IMR-90 (cell line): ENCODE measurements at regions not wholly inside any gene's neighbourhood (a gene's known extent, or its start where the extent isn't known, plus 50 kb on each side); places are given as distances from the start of the nearest gene placed in this dataset.

Experiments used
- ATAC-seq: fragments of 200-7000 bp; cut with Tn5 transposase; 2 replicates; pipeline ENCODE4 v1.9.1; 2020; ENCODE audit warnings: low read depth, mild to moderate bottlenecking, moderate library complexity
- BruUV-seq: library from RNA; stranded (reverse); fragments of 400-500 nt; replicated peaks from 2 replicates; lab custom pipeline; 2021; lab: Mats Ljungman, UMichigan
- CTCF ChIA-PET: fragments of 300-600 bp; formaldehyde crosslinking; extraction: SDS; loops from one replicate; lab custom pipeline; 2021; ENCODE audit warnings: antibody characterized with exemption; lab: Yijun Ruan, JAX
- POLR2A ChIA-PET: fragments of 300-600 bp; sonication (Branson Sonifier 250); formaldehyde crosslinking; loops from one replicate; lab custom pipeline; 2022; ENCODE audit warnings: antibody characterized with exemption; ENCODE audit not compliant: unreplicated experiment; lab: Charles Lee
- DNase-seq: peaks from one replicate; pipeline ENCODE4 v3.0.0; 2013
- H2AFZ ChIP-seq: replicated peaks from 2 replicates; pipeline ENCODE3; 2013; ENCODE audit warnings: low read length, mild to moderate bottlenecking; ENCODE audit not compliant: poor library complexity
- H2AK5ac ChIP-seq: 2 replicates; pipeline ENCODE4 v1.6.1; 2013; ENCODE audit warnings: low read depth, low read length, inconsistent platforms
- H2AK9ac ChIP-seq: replicated peaks from 2 replicates; pipeline ENCODE3; 2013; ENCODE audit warnings: mild to moderate bottlenecking, low read depth, low read length, moderate library complexity; ENCODE audit not compliant: poor library complexity
- H2BK120ac ChIP-seq: 2 replicates; pipeline ENCODE4 v1.6.1; 2013; ENCODE audit warnings: low read depth, low read length, inconsistent platforms
- H2BK15ac ChIP-seq: 3 replicates; pipeline ENCODE4 v1.6.1; 2013; ENCODE audit warnings: low read depth, low read length, inconsistent platforms
- H2BK20ac ChIP-seq: 2 replicates; pipeline ENCODE4 v1.6.1; 2013; ENCODE audit warnings: low read depth, mild to moderate bottlenecking, inconsistent platforms, low read length, moderate library complexity
- H2BK5ac ChIP-seq: 2 replicates; pipeline ENCODE4 v1.6.1; 2013; ENCODE audit warnings: mild to moderate bottlenecking, low read depth, low read length, inconsistent platforms; ENCODE audit not compliant: poor library complexity, severe bottlenecking
- H3K14ac ChIP-seq: replicated peaks from 2 replicates; pipeline ENCODE4 v1.6.1; 2013; ENCODE audit warnings: low read depth, low read length, inconsistent platforms
- H3K18ac ChIP-seq: 2 replicates; pipeline ENCODE4 v1.6.1; 2013; ENCODE audit warnings: low read depth, low read length, control low read depth
- H3K23ac ChIP-seq: 2 replicates; pipeline ENCODE4 v1.6.1; 2013; ENCODE audit warnings: low read depth, low read length, inconsistent platforms
- H3K27ac ChIP-seq: 2 replicates; pipeline ENCODE4 v1.5.1; 2013; ENCODE audit warnings: mild to moderate bottlenecking, control low read depth, low read length; ENCODE audit not compliant: insufficient read depth
- H3K27me3 ChIP-seq: 2 replicates; pipeline ENCODE4 v1.6.1; 2013; ENCODE audit warnings: low read length; ENCODE audit not compliant: control insufficient read depth, insufficient read depth
- H3K36me3 ChIP-seq: 2 replicates; pipeline ENCODE4 v1.6.1; 2013; ENCODE audit warnings: low read length, mixed read lengths; ENCODE audit not compliant: control insufficient read depth, insufficient read depth
- H3K4ac ChIP-seq: 2 replicates; pipeline ENCODE4 v1.6.1; 2013; ENCODE audit warnings: low read depth, low read length, inconsistent platforms
- H3K4me1 ChIP-seq: 2 replicates; pipeline ENCODE4 v1.6.1; 2013; ENCODE audit warnings: low read length, mixed read lengths; ENCODE audit not compliant: control insufficient read depth, insufficient read depth
- H3K4me2 ChIP-seq: 2 replicates; pipeline ENCODE4 v1.6.1; 2013; ENCODE audit warnings: low read depth, mild to moderate bottlenecking, control low read depth, low read length, moderate library complexity
- H3K4me3 ChIP-seq: 2 replicates; pipeline ENCODE4 v1.5.1; 2013; ENCODE audit warnings: low read depth, mild to moderate bottlenecking, control low read depth, low read length, moderate library complexity; ENCODE audit not compliant: insufficient read depth
- H3K56ac ChIP-seq: 2 replicates; pipeline ENCODE4 v1.6.1; 2013; ENCODE audit warnings: low read length, inconsistent platforms; ENCODE audit not compliant: insufficient read depth; ENCODE audit errors: extremely low read depth
- H3K79me1 ChIP-seq, 2 experiments: 2 replicates each; pipeline ENCODE4 v1.6.1; 2013; ENCODE audit warnings: low read length in 2 of 2, inconsistent platforms in 1 of 2, low read depth in 1 of 2
- H3K9ac ChIP-seq: 2 replicates; pipeline ENCODE4 v1.6.1; 2013; ENCODE audit warnings: low read depth, low read length, control low read depth
- H3K9me1 ChIP-seq: 2 replicates; pipeline ENCODE4 v1.6.1; 2013; ENCODE audit warnings: low read length, inconsistent platforms; ENCODE audit not compliant: insufficient read depth
- H3K9me3 ChIP-seq: 2 replicates; pipeline ENCODE4 v1.6.1; 2013; ENCODE audit warnings: low read length; ENCODE audit not compliant: control insufficient read depth, insufficient read depth
- H4K20me1 ChIP-seq: 2 replicates; pipeline ENCODE4 v1.6.1; 2013; ENCODE audit warnings: low read length, inconsistent platforms; ENCODE audit not compliant: insufficient read depth
- H4K5ac ChIP-seq: 2 replicates; pipeline ENCODE4 v1.6.1; 2013; ENCODE audit warnings: mild to moderate bottlenecking, low read depth, low read length, control low read depth
- H4K8ac ChIP-seq, 2 experiments: 2 replicates each; pipeline ENCODE4 v1.6.1; 2013; ENCODE audit warnings: low read depth in 2 of 2, low read length in 2 of 2, control low read depth in 1 of 2, inconsistent platforms in 1 of 2
- H4K91ac ChIP-seq: 2 replicates; pipeline ENCODE4 v1.6.1; 2013; ENCODE audit warnings: low read depth, low read length, inconsistent platforms; ENCODE audit not compliant: insufficient read depth
- CEBPB ChIP-seq: IDR thresholded peaks from 2 replicates; pipeline ENCODE4 v1.6.1; 2012; ENCODE audit warnings: low read depth, low read length, improper control_type of control experiment
- CHD1 ChIP-seq: IDR thresholded peaks from 2 replicates; pipeline ENCODE4 v1.6.1; 2012; ENCODE audit warnings: low read depth, low read length, improper control_type of control experiment
- CTCF ChIP-seq: conservative IDR thresholded peaks from 2 replicates; pipeline ENCODE4 v1.5.1; 2012; ENCODE audit warnings: mild to moderate bottlenecking, low read depth, low read length, improper control_type of control experiment
- ELK1 ChIP-seq: fragments of 150-350 bp; IDR thresholded peaks from 2 replicates; pipeline ENCODE4 v1.6.1; 2016; ENCODE audit warnings: low read depth, mild to moderate bottlenecking, low read length, moderate library complexity, borderline replicate concordance
- MAZ ChIP-seq: IDR thresholded peaks from 2 replicates; pipeline ENCODE4 v1.6.1; 2012; ENCODE audit warnings: low read depth, mild to moderate bottlenecking, low read length, improper control_type of control experiment, moderate library complexity, borderline replicate concordance
- MXI1 ChIP-seq: IDR thresholded peaks from 2 replicates; pipeline ENCODE4 v1.6.1; 2012; ENCODE audit warnings: low read depth, mild to moderate bottlenecking, low read length, moderate library complexity, borderline replicate concordance
- POLR2A ChIP-seq: IDR thresholded peaks from 2 replicates; pipeline ENCODE4 v1.6.1; 2012; ENCODE audit warnings: mild to moderate bottlenecking, low read depth, low read length
- RAD21 ChIP-seq: IDR thresholded peaks from 2 replicates; pipeline ENCODE4 v1.6.1; 2012; ENCODE audit warnings: low read length, improper control_type of control experiment
- RCOR1 ChIP-seq: IDR thresholded peaks from 2 replicates; pipeline ENCODE4 v1.6.1; 2012; ENCODE audit warnings: mild to moderate bottlenecking, low read length, improper control_type of control experiment; ENCODE audit not compliant: insufficient replicate concordance
- RFX5 ChIP-seq: IDR thresholded peaks from 2 replicates; pipeline ENCODE4 v1.8.0; 2012; ENCODE audit warnings: low read depth, mild to moderate bottlenecking, low read length, moderate library complexity
- SMC3 ChIP-seq: fragments of 150-350 bp; IDR thresholded peaks from 2 replicates; pipeline ENCODE4 v1.6.1; 2016; ENCODE audit warnings: low read depth, mild to moderate bottlenecking, antibody characterized with exemption, low read length, moderate library complexity
- dilution Hi-C: fragments of 300-500 bp; cut with HindIII; formaldehyde crosslinking; loops from one replicate; pipeline ENCODE4 v1.14.3; 2018; ENCODE audit warnings: low sequenced_read_pairs; ENCODE audit not compliant: unreplicated experiment
- in situ Hi-C: fragments of 300-500 bp; cut with MboI; formaldehyde crosslinking; loops from 3 replicates; pipeline ENCODE4 v1.14.3; 2019; ENCODE audit warnings: low sequenced_read_pairs, inconsistent platforms, mixed read lengths
- intact Hi-C: fragments of 100-400 bp; cut with micrococcal nuclease; formaldehyde crosslinking; loops from 2 replicates; pipeline ENCODE4 v1.10.0; 2022

- Histone ChIP-seq H3K14ac (no peak overlapping the region), H3K23ac (no peak overlapping the region), H3K36me3 (no peaks in the 10 kb centered on the region), H3K4ac (no peak overlapping the region), H2AFZ (no peak overlapping the region), H2BK15ac (no peak overlapping the region), H2BK120ac (no peak overlapping the region), H3K9me3 (no peaks in the 10 kb centered on the region), H4K91ac (no peak overlapping the region), H2AK5ac (no peak overlapping the region), H2BK20ac (no peak overlapping the region), H3K4me2 (no peak overlapping the region), H3K27ac (no peak overlapping the region), H2BK5ac (no peak overlapping the region), H3K9me1 (no peaks in the 10 kb centered on the region), H3K4me3 (no peak overlapping the region), H3K56ac (no peak overlapping the region), H4K8ac (no peak overlapping the region), H3K18ac (no peak overlapping the region), H3K27me3 (no peaks in the 10 kb centered on the region), H3K79me1 (no peaks in the 10 kb centered on the region), H4K5ac (no peak overlapping the region), H3K9ac (no peak overlapping the region), H3K4me1 (peaks cover 2% of the 10 kb centered on the region), H2AK9ac (no peak overlapping the region), H4K20me1 (no peaks in the 10 kb centered on the region)
- in situ Hi-C loops = no loop called here
- dilution Hi-C loops = no loop called here
- DNase-seq (no peak), ATAC-seq (no peak)
- ChIA-PET POLR2A (no interaction called here), CTCF (no interaction called here)
- TF ChIP-seq CTCF (no peak), SMC3 (no peak), RCOR1 (no peak), POLR2A (no peak), ELK1 (no peak), MXI1 (no peak), RAD21 (no peak), RFX5 (no peak), MAZ (no peak), CEBPB (no peak), CHD1 (no peak)
- no TSS peak for BruUV-seq
- intact Hi-C loops = no loop called here
Observed at GRCh38 chr2:195606179-195606578, 50.8 kb upstream of the SLC39A10 start.
